ENCODE measurements at regions not wholly inside any gene's neighbourhood (a gene's known extent, or its start where the extent isn't known, plus 50 kb on each side); places are given as distances from the start of the nearest gene placed in this dataset.

- no peak overlapping the region for H4K8ac ChIP-seq (replicated peaks; ENCODE audit: insufficient read length, low read depth, low read length)
- peaks cover 2% of the 10 kb centered on the region; the same call in 1 of the 2 replicates for H3K4me1 ChIP-seq (ENCODE audit: insufficient read depth, low read length)
- H3K79me2 ChIP-seq (ENCODE audit: insufficient read depth, low read length) = no peaks in the 10 kb centered on the region
- no peak for DNase-seq
- no peak overlapping the region for H3K4ac ChIP-seq (ENCODE audit: low read depth, low read length)
- H2AK5ac ChIP-seq (ENCODE audit: insufficient read length, low read length) = no peak overlapping the region
- no peaks in the 10 kb centered on the region for H3K9me3 ChIP-seq (ENCODE audit: control insufficient read depth, low read depth, low read length)
- Mint-ChIP-seq H3K4me3 (no peak overlapping the region), H3K36me3 (ENCODE audit: insufficient read depth in 1 of 3, low read depth in 3 of 3) (peaks cover 0 to 4% (median 0%) of the 10 kb centered on the region in 3 experiments; a peak in 1 of 7 replicates), H3K9me3 (peaks cover 0 to 3% of the 10 kb centered on the region in 2 experiments; a peak in 1 of 5 replicates), H3K4me1 (peaks cover 19 to 30% of the 10 kb centered on the region in 2 experiments), H3K27me3 (ENCODE audit: low read depth) (peaks cover 75% of the 10 kb centered on the region), H3K27ac (no peak overlapping the region; a peak in 1 of 7 replicates)
- H3K23ac ChIP-seq (ENCODE audit: insufficient read length, low read depth, low read length) = no peak overlapping the region
- no peak overlapping the region for H3K4me2 ChIP-seq (ENCODE audit: insufficient read depth, insufficient read length, low read length)
- no peak overlapping the region for H3K14ac ChIP-seq (ENCODE audit: insufficient read depth, low read length)
- H4K20me1 ChIP-seq (ENCODE audit: control insufficient read depth, insufficient read depth, insufficient read length) = no peaks in the 10 kb centered on the region
- H3K9ac ChIP-seq (ENCODE audit: extremely low read depth, insufficient read length, low read length) = no peak overlapping the region
- no peak overlapping the region for H3K56ac ChIP-seq (ENCODE audit: insufficient read length, low read depth, low read length)
- no peak overlapping the region for H2BK15ac ChIP-seq (ENCODE audit: low read depth, low read length)
- no peak overlapping the region for H3K27ac ChIP-seq (ENCODE audit: insufficient read length, low read depth, low read length)
- no peak overlapping the region for H2BK120ac ChIP-seq (ENCODE audit: low read depth, low read length, poor library complexity, severe bottlenecking)
- no peak overlapping the region for H2BK20ac ChIP-seq (ENCODE audit: low read depth, low read length, poor library complexity, severe bottlenecking)
- no peak overlapping the region for H3K18ac ChIP-seq (ENCODE audit: insufficient read length, low read depth, low read length)
- no peak overlapping the region for H2BK5ac ChIP-seq (ENCODE audit: insufficient read length, low read length)
- H4K91ac ChIP-seq (ENCODE audit: insufficient read length, low read depth, low read length) = no peak overlapping the region
- no peak for TF ChIP-seq CTCF (conservative IDR thresholded peaks at IDR 0.05)
- no peak overlapping the region for H4K5ac ChIP-seq (ENCODE audit: insufficient read length, low read depth, low read length)
- no peak overlapping the region for H2AFZ ChIP-seq (ENCODE audit: low read length)
- no peaks in the 10 kb centered on the region for H3K27me3 ChIP-seq (ENCODE audit: insufficient read depth, low read length)
- no CpG with 5 or more reads among the region's 4 CpGs for WGBS (ENCODE audit: extremely low coverage, insufficient read length, low lambda C conversion rate)
- no peaks in the 10 kb centered on the region for H3K79me1 ChIP-seq (ENCODE audit: insufficient read depth, low read depth, low read length, poor library complexity, severe bottlenecking)
- H3T11ph ChIP-seq (ENCODE audit: low read length) = no peak overlapping the region
- H3K23me2 ChIP-seq (ENCODE audit: insufficient read length, low read depth, low read length, poor library complexity, severe bottlenecking) = no peaks in the 10 kb centered on the region
- H2BK12ac ChIP-seq (ENCODE audit: insufficient read length, low read depth, low read length) = no peak overlapping the region
Observed at GRCh38 chr6:166708460-166708859, 81.4 kb upstream of the RPS6KA2 start.

All from H9 (cell line).